ENCODE measurements at regions not wholly inside any gene's neighbourhood (a gene's known extent, or its start where the extent isn't known, plus 50 kb on each side); places are given as distances from the start of the nearest gene placed in this dataset.

GRCh38 chr10:64036321-64036930 lies 515.2 kb downstream of the REEP3 start:
- no peak for FAIRE-seq

More at GRCh38 chr10:64036321-64036930, 515.2 kb downstream of the REEP3 start:
- intact Hi-C loops (cut with micrococcal nuclease; ENCODE audit: unreplicated experiment), result no loop called here
- ChIA-PET CTCF (ENCODE audit: low intra/inter-chr PET ratio, low total read pairs) (no interaction called here), POLR2A (no interaction called here)
- no peak for ATAC-seq
- no peak for TF ChIP-seq ZNF33B (CRISPR knock-in tag; IDR thresholded peaks at IDR 0.05)
- no peak for TF ChIP-seq ISX (CRISPR knock-in tag; conservative IDR thresholded peaks at IDR 0.05)
- no peak for TF ChIP-seq ZNF646 (CRISPR knock-in tag; IDR thresholded peaks at IDR 0.05)
- TF ChIP-seq NFE2 (CRISPR knock-in tag; IDR thresholded peaks at IDR 0.05), result no peak
- TF ChIP-seq ZNF839 (CRISPR knock-in tag; IDR thresholded peaks at IDR 0.05; ENCODE audit: borderline replicate concordance), result no peak
- TF ChIP-seq ZMYM2 (CRISPR knock-in tag; IDR thresholded peaks at IDR 0.05), result no peak
- no peak for TF ChIP-seq SYNCRIP (IDR thresholded peaks at IDR 0.05; ENCODE audit: insufficient read depth, low read depth, low read length)
- no peak for TF ChIP-seq ATF7 (IDR thresholded peaks at IDR 0.05)
- TF ChIP-seq ATF7 (CRISPR knock-in tag; IDR thresholded peaks at IDR 0.05), result no peak
- no peak for TF ChIP-seq KDM5A (IDR thresholded peaks at IDR 0.05; ENCODE audit: borderline replicate concordance, low read length)
- TF ChIP-seq ZBTB38 (CRISPR knock-in tag; IDR thresholded peaks at IDR 0.05), result no peak
- Histone ChIP-seq H2AFZ (ENCODE audit: low read length) (no peak overlapping the region), H3K9me3 (ENCODE audit: low read length) (no peaks in the 10 kb centered on the region), H4K20me1 (ENCODE audit: insufficient read depth, low read length) (no peaks in the 10 kb centered on the region), H3K4me2 (ENCODE audit: low read depth, low read length) (no peak overlapping the region), H3K36me3 (replicated peaks in 1 of 2; ENCODE audit: control insufficient read depth in 1 of 2, insufficient read depth in 2 of 2, low read length in 2 of 2) (no peaks in the 10 kb centered on the region), H3K27me3 (ENCODE audit: control insufficient read depth in 1 of 2, insufficient read depth in 2 of 2, low read length in 2 of 2) (peaks cover 0 to 10% of the 10 kb centered on the region in 2 experiments; a peak in 2 of 5 replicates), H3K9ac (ENCODE audit: insufficient read depth, low read depth, low read length) (no peak overlapping the region), H3K4me3 (replicated peaks in 1 of 3; ENCODE audit: insufficient read depth in 1 of 3, low read depth in 2 of 3, low read length in 3 of 3) (no peak overlapping the region), H3K4me1 (ENCODE audit: insufficient read depth, low read length) (peaks cover 7% of the 10 kb centered on the region; the same call in 1 of the 2 replicates), H3K27ac (ENCODE audit: extremely low read length, insufficient read depth, low read length) (no peak overlapping the region), H3K79me2 (ENCODE audit: insufficient read depth, low read length) (no peaks in the 10 kb centered on the region)
- no peak for DNase-seq (ENCODE audit: low spot score)
- in situ Hi-C loops (cut with HindIII; ENCODE audit: extremely low pct_ligation_motif_present, low pct_unique_long_range_greater_than_20kb), result no loop called here
- WGBS (ENCODE audit: low lambda C conversion rate), result 29% methylated on average over 10 of the region's 10 CpGs
- no TSS peak for BruUV-seq (replicated peaks)

Measured in HepG2 (cell line).